AG04450 (cell line): ENCODE measurements at regions not wholly inside any gene's neighbourhood (a gene's known extent, or its start where the extent isn't known, plus 50 kb on each side); places are given as distances from the start of the nearest gene placed in this dataset.

Source experiments
- CTCF ChIA-PET: fragments of 300-600, 350-600 bp; formaldehyde crosslinking; extraction: SDS; loops from one replicate; lab custom pipeline; 2022; ENCODE audit warnings: antibody characterized with exemption, inconsistent platforms; lab: Charles Lee
- POLR2A ChIA-PET: fragments of 350-600 bp; formaldehyde crosslinking; extraction: SDS; loops from one replicate; lab custom pipeline; 2021; ENCODE audit warnings: antibody characterized with exemption, inconsistent platforms; lab: Yijun Ruan, JAX
- DNase-seq: peaks from one replicate; pipeline ENCODE4 v3.0.0-alpha.2; 2011; ENCODE audit warnings: low read depth, low spot score
- H3K27ac ChIP-seq: one replicate; pipeline ENCODE4 v1.5.1; 2012; ENCODE audit warnings: low read depth, low read length, control low read depth
- H3K27me3 ChIP-seq: one replicate; pipeline ENCODE4 v1.6.0; 2012; ENCODE audit warnings: low read length; ENCODE audit not compliant: control insufficient read depth, insufficient read depth
- H3K4me3 ChIP-seq: 2 replicates; pipeline ENCODE4 v1.5.1; 2011; ENCODE audit warnings: mild to moderate bottlenecking, low read depth, low read length, control low read depth
- H3K9me3 ChIP-seq: 2 replicates; pipeline ENCODE4 v1.5.1; 2012; ENCODE audit warnings: low read length; ENCODE audit not compliant: control insufficient read depth, insufficient read depth
- CTCF ChIP-seq: IDR thresholded peaks from 2 replicates; pipeline ENCODE4 v1.5.1; 2011; ENCODE audit warnings: low read depth, low read length, control low read depth, inconsistent platforms

GRCh38 chr1:87972811-87973210 lies 644.1 kb downstream of the LMO4 start:
- POLR2A ChIA-PET, result no interaction called here
- Histone ChIP-seq H3K27ac (no peak overlapping the region), H3K27me3 (no peaks in the 10 kb centered on the region), H3K9me3 (no peaks in the 10 kb centered on the region), H3K4me3 (no peak overlapping the region)
- DNase-seq, result no peak
- TF ChIP-seq CTCF, result no peak
- CTCF ChIA-PET, result no interaction called here

- no peak for DNase-seq
- ChIA-PET POLR2A (no interaction called here), CTCF (interaction anchor here (1.0 kb wide), 1 partner anchor 20 kb away, joined by 7 read pairs; no protein-coding TSS in a partner anchor)
- Histone ChIP-seq H3K27ac (no peak overlapping the region), H3K27me3 (no peaks in the 10 kb centered on the region), H3K4me3 (no peak overlapping the region), H3K9me3 (no peaks in the 10 kb centered on the region)
- TF ChIP-seq CTCF, result no peak
Measured at GRCh38 chr1:87973896-87974295, 645.2 kb downstream of the LMO4 start.

- TF ChIP-seq CTCF, result no peak
- no peak for DNase-seq
- ChIA-PET POLR2A (no interaction called here), CTCF (interaction anchor here (0.9 to 1.3 kb wide), 2 partner anchors 9 to 203 kb away, joined by 3 to 4 read pairs; no protein-coding TSS in a partner anchor)
- Histone ChIP-seq H3K4me3 (no peak overlapping the region), H3K27ac (no peak overlapping the region), H3K9me3 (no peaks in the 10 kb centered on the region), H3K27me3 (no peaks in the 10 kb centered on the region)
Measured at GRCh38 chr1:87976316-87976715, 647.6 kb downstream of the LMO4 start.

- no peaks in the 10 kb centered on the region for H3K9me3 ChIP-seq
- H3K4me3 ChIP-seq, result no peak overlapping the region
- DNase-seq, result no peak
- no peak overlapping the region for H3K27ac ChIP-seq
- CTCF ChIA-PET, result interaction anchor here (1.3 kb wide), 1 partner anchor 202 kb away, joined by 4 read pairs; no protein-coding TSS in a partner anchor
- H3K27me3 ChIP-seq, result no peaks in the 10 kb centered on the region
- POLR2A ChIA-PET, result no interaction called here
- no peak for TF ChIP-seq CTCF
Measured at GRCh38 chr1:87977145-87977544, 648.5 kb downstream of the LMO4 start.

- no peak for TF ChIP-seq CTCF
- Histone ChIP-seq H3K9me3 (no peaks in the 10 kb centered on the region), H3K27me3 (no peaks in the 10 kb centered on the region), H3K4me3 (no peak overlapping the region), H3K27ac (no peak overlapping the region)
- no peak for DNase-seq
- CTCF ChIA-PET, result no interaction called here
- POLR2A ChIA-PET, result no interaction called here
Measured at GRCh38 chr1:87979079-87979478, 650.4 kb downstream of the LMO4 start.
